Loucy (cell line): ENCODE measurements at regions not wholly inside any gene's neighbourhood (a gene's known extent, or its start where the extent isn't known, plus 50 kb on each side); places are given as distances from the start of the nearest gene placed in this dataset.

Experiments
- EZH2phosphoT487 ChIP-seq: fragments of 200-600 bp; IDR thresholded peaks from 2 replicates; pipeline ENCODE4 v1.6.1; 2018; ENCODE audit warnings: antibody characterized with exemption, mild to moderate bottlenecking, moderate library complexity, borderline replicate concordance
- TF ChIP-seq, protein P1 (sequence below): fragments of 200-600 bp; sonication (generic); conservative IDR thresholded peaks from 2 replicates; pipeline ENCODE4 v1.5.1; 2014; ENCODE audit warnings: mild to moderate bottlenecking, antibody characterized with exemption, low read length

DNA sequence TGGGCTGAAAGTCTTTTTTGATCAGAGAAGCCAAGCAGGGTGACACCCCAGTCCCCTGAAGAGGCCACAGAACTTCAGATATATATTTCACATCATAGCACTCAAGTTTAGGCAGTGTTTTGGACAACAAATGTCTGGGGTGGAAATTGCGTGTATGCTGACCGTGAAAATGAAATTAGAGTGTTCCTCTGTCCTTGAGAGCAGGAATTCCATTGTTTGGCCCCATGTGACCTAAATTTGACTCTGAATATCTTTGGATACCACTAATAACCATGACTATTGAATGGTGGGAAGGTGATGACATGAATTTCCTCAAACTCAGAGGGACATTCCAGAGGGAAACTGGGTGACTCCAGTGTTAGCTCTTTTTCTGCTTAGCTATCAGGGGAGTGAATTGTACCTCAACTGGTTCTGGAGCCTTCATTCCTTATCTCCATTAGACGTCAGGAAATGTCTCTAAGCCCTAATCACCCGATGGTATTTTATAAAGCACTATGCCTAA, 263.5 kb upstream of the RASGRP1 start:
- TF ChIP-seq, protein P1, sequence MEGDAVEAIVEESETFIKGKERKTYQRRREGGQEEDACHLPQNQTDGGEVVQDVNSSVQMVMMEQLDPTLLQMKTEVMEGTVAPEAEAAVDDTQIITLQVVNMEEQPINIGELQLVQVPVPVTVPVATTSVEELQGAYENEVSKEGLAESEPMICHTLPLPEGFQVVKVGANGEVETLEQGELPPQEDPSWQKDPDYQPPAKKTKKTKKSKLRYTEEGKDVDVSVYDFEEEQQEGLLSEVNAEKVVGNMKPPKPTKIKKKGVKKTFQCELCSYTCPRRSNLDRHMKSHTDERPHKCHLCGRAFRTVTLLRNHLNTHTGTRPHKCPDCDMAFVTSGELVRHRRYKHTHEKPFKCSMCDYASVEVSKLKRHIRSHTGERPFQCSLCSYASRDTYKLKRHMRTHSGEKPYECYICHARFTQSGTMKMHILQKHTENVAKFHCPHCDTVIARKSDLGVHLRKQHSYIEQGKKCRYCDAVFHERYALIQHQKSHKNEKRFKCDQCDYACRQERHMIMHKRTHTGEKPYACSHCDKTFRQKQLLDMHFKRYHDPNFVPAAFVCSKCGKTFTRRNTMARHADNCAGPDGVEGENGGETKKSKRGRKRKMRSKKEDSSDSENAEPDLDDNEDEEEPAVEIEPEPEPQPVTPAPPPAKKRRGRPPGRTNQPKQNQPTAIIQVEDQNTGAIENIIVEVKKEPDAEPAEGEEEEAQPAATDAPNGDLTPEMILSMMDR: no peak
- TF ChIP-seq EZH2phosphoT487: no peak
